Testis (tissue), 2 donors: ENCODE measurements at regions not wholly inside any gene's neighbourhood (a gene's known extent, or its start where the extent isn't known, plus 50 kb on each side); places are given as distances from the start of the nearest gene placed in this dataset.

Experiments
- CTCF ChIP-seq, 3 experiments: fragments of 450-650 bp in 2 of 3; fragments of 200-600 bp in 1 of 3; sonication (generic) in 1 of 3; IDR thresholded peaks; one replicate each; pipeline ENCODE4 v1.5.1; 2016 to 2019; ENCODE audit warnings: antibody characterized with exemption in 3 of 3, mild to moderate bottlenecking in 2 of 3, moderate library complexity in 1 of 3
- POLR2A ChIP-seq: fragments of 450-650 bp; IDR thresholded peaks from one replicate; pipeline ENCODE4 v1.6.1; 2017; ENCODE audit warnings: antibody characterized with exemption, mild to moderate bottlenecking, moderate library complexity

- TF ChIP-seq CTCF (IDR thresholded peaks at IDR 0.05) = no peak
- TF ChIP-seq POLR2A = no peak
Observed at GRCh38 chr4:186825069-186825468, 101.4 kb upstream of the FAT1 start.
